ENCODE measurements at regions not wholly inside any gene's neighbourhood (a gene's known extent, or its start where the extent isn't known, plus 50 kb on each side); places are given as distances from the start of the nearest gene placed in this dataset.

- Histone ChIP-seq H3K4me3 (ENCODE audit: low read length) (no peak overlapping the region), H3K9me3 (ENCODE audit: control insufficient read depth, low read length) (no peaks in the 10 kb centered on the region), H3K9ac (ENCODE audit: low read length) (no peak overlapping the region), H3K4me1 (ENCODE audit: control insufficient read depth, insufficient read depth, low read length) (no peaks in the 10 kb centered on the region), H3K36me3 (ENCODE audit: control insufficient read depth, insufficient read depth, low read length, severe bottlenecking) (no peaks in the 10 kb centered on the region), H3K27me3 (replicated peaks; ENCODE audit: control insufficient read depth, insufficient read depth, low read length) (no peaks in the 10 kb centered on the region)
- DNase-seq (ENCODE audit: low read depth) = no peak
Measured at GRCh38 chr4:138826754-138827153, 188.8 kb upstream of the NOCT start.

DNA sequence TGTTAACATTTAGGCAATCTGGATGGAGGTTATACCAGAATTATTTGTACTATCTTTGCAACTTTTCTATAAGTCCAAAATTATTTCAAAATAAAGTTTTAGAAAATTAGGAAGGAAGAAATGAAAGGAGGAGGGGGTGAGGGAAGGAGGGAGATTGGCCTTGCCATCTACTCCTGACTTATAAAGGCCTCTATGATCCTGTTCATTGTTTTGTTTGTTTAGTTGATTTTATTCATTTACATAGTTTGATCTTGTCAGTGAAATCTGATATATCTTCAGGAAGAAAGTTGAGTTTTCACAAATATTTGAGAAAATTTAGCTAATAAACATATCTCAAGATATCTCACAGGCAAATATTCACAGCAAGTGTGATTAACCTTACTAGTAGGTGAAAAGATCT is 189.3 kb upstream of the NOCT start:
- Histone ChIP-seq H3K36me3 (ENCODE audit: control insufficient read depth, insufficient read depth, low read length, severe bottlenecking) (no peaks in the 10 kb centered on the region), H3K27me3 (replicated peaks; ENCODE audit: control insufficient read depth, insufficient read depth, low read length) (no peaks in the 10 kb centered on the region), H3K9me3 (ENCODE audit: control insufficient read depth, low read length) (no peaks in the 10 kb centered on the region), H3K9ac (ENCODE audit: low read length) (no peak overlapping the region), H3K4me3 (ENCODE audit: low read length) (no peak overlapping the region), H3K4me1 (ENCODE audit: control insufficient read depth, insufficient read depth, low read length) (no peaks in the 10 kb centered on the region)
- DNase-seq (ENCODE audit: low read depth) = no peak

DNA sequence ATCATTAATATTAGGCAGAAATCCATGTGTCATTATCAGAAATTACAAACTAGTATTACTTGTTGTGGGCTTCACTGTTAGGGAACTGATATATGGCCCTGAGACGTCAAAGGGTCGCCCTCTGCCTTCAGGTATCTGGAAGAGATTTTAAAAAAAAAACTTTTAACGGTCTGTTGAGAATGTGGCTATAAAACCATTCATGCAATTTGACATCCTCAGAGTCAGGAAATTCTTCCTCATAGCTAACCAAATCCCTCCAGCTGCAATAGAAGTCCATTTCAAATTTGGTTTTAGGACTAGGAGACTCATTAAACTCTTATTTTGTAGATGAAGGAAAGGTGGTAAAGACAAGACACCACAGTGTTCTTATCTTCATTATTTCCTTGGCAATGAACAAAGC is 194.2 kb upstream of the NOCT start:
- H3K4me3 ChIP-seq (ENCODE audit: low read length) = no peak overlapping the region
- no peak for DNase-seq (ENCODE audit: low read depth)
- no peaks in the 10 kb centered on the region for H3K36me3 ChIP-seq (ENCODE audit: control insufficient read depth, insufficient read depth, low read length, severe bottlenecking)
- H3K9ac ChIP-seq (ENCODE audit: low read length) = no peak overlapping the region
- H3K4me1 ChIP-seq (ENCODE audit: control insufficient read depth, insufficient read depth, low read length) = no peaks in the 10 kb centered on the region
- H3K27me3 ChIP-seq (replicated peaks; ENCODE audit: control insufficient read depth, insufficient read depth, low read length) = no peaks in the 10 kb centered on the region
- no peaks in the 10 kb centered on the region for H3K9me3 ChIP-seq (ENCODE audit: control insufficient read depth, low read length)

DNA sequence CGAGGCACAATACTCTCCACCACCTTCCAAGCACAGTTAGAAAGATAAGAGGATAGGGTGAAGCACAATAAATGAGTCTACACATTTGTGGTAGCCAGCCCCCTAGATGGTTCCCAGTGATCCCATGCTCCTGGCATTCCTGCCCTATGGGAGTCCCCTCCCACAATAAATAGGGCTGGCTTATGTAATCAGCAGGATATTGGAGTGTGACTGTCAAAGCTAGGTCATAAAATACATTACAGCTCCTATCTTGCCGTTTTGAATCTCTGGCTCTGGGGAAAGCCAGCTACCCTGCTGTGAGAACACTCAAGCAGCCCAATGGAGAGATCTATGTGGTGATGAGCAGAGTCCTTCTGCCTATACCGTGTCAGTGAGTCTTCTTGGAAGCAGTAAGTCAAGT is 198.7 kb upstream of the NOCT start:
- Histone ChIP-seq H3K9me3 (ENCODE audit: control insufficient read depth, low read length) (no peaks in the 10 kb centered on the region), H3K4me1 (ENCODE audit: control insufficient read depth, insufficient read depth, low read length) (no peaks in the 10 kb centered on the region), H3K9ac (ENCODE audit: low read length) (no peak overlapping the region), H3K27me3 (replicated peaks; ENCODE audit: control insufficient read depth, insufficient read depth, low read length) (no peaks in the 10 kb centered on the region), H3K4me3 (ENCODE audit: low read length) (no peak overlapping the region), H3K36me3 (ENCODE audit: control insufficient read depth, insufficient read depth, low read length, severe bottlenecking) (no peaks in the 10 kb centered on the region)
- no peak for DNase-seq (ENCODE audit: low read depth)

GRCh38 chr4:138815811-138816210 is 199.8 kb upstream of the NOCT start:
- no peaks in the 10 kb centered on the region for H3K9me3 ChIP-seq (ENCODE audit: control insufficient read depth, low read length)
- no peak overlapping the region for H3K4me3 ChIP-seq (ENCODE audit: low read length)
- no peaks in the 10 kb centered on the region for H3K4me1 ChIP-seq (ENCODE audit: control insufficient read depth, insufficient read depth, low read length)
- no peak for DNase-seq (ENCODE audit: low read depth)
- no peaks in the 10 kb centered on the region for H3K36me3 ChIP-seq (ENCODE audit: control insufficient read depth, insufficient read depth, low read length, severe bottlenecking)
- no peaks in the 10 kb centered on the region for H3K27me3 ChIP-seq (replicated peaks; ENCODE audit: control insufficient read depth, insufficient read depth, low read length)
- H3K9ac ChIP-seq (ENCODE audit: low read length) = no peak overlapping the region

DNA sequence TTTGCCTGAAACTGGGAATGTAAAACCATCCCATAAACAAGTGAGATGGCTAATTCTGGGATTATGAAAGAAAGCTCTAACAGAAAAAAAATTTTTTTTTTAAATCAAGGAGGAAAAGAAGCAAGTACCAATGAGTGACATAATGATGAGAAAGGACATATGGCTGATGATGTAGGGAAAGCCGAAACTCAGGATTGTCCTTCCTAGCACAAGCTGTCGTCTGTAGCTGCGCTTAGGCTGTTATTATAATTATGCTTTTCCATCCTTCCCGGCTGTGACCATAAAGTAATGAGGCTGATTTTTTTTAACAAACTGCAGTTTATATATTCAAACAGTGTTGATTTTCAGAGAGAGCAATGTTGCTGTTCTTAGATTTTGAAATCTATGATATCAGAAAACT is 209.8 kb upstream of the NOCT start:
- H3K4me1 ChIP-seq (ENCODE audit: control insufficient read depth, insufficient read depth, low read length) = peaks cover 5% of the 10 kb centered on the region

DNA sequence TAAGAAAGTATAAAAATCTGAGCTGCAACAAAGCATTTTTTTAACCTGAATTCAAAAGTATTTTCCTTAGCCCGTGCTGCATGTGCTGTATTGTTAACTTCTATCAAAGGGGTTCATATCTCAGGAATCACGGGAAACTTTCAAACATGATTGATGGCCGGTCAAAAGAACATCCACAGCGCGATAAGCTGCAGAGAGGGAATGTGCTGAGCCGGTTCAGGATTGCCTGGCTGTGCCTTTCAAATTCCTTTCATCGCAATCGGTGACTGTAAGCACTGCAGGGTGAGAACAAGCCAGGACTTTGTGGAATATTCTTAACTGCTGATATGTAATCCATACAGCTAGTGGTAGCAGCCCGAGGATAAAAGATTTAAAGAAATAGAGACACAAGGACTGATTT is 210.9 kb upstream of the NOCT start:
- H3K4me3 ChIP-seq (ENCODE audit: low read length) = no peak overlapping the region
- peaks cover 5% of the 10 kb centered on the region for H3K4me1 ChIP-seq (ENCODE audit: control insufficient read depth, insufficient read depth, low read length)
- H3K27me3 ChIP-seq (replicated peaks; ENCODE audit: control insufficient read depth, insufficient read depth, low read length) = peaks cover 33% of the 10 kb centered on the region
- no peaks in the 10 kb centered on the region for H3K9me3 ChIP-seq (ENCODE audit: control insufficient read depth, low read length)
- DNase-seq (ENCODE audit: low read depth) = no peak
- no peak overlapping the region for H3K9ac ChIP-seq (ENCODE audit: low read length)
- H3K36me3 ChIP-seq (ENCODE audit: control insufficient read depth, insufficient read depth, low read length, severe bottlenecking) = no peaks in the 10 kb centered on the region

More for the DNA sequence above, 209.8 kb upstream of the NOCT start:
- no peak overlapping the region for H3K9ac ChIP-seq (ENCODE audit: low read length)
- DNase-seq (ENCODE audit: low read depth) = no peak
- peaks cover 29% of the 10 kb centered on the region for H3K27me3 ChIP-seq (replicated peaks; ENCODE audit: control insufficient read depth, insufficient read depth, low read length)
- H3K36me3 ChIP-seq (ENCODE audit: control insufficient read depth, insufficient read depth, low read length, severe bottlenecking) = no peaks in the 10 kb centered on the region
- no peaks in the 10 kb centered on the region for H3K9me3 ChIP-seq (ENCODE audit: control insufficient read depth, low read length)
- H3K4me3 ChIP-seq (ENCODE audit: low read length) = no peak overlapping the region

- H3K4me3 ChIP-seq (ENCODE audit: low read length) = no peak overlapping the region
- no peaks in the 10 kb centered on the region for H3K9me3 ChIP-seq (ENCODE audit: control insufficient read depth, low read length)
- peaks cover 36% of the 10 kb centered on the region for H3K27me3 ChIP-seq (replicated peaks; ENCODE audit: control insufficient read depth, insufficient read depth, low read length)
- peaks cover 5% of the 10 kb centered on the region for H3K4me1 ChIP-seq (ENCODE audit: control insufficient read depth, insufficient read depth, low read length)
- H3K36me3 ChIP-seq (ENCODE audit: control insufficient read depth, insufficient read depth, low read length, severe bottlenecking) = no peaks in the 10 kb centered on the region
- H3K9ac ChIP-seq (ENCODE audit: low read length) = no peak overlapping the region
- no peak for DNase-seq (ENCODE audit: low read depth)
Measured at GRCh38 chr4:138803051-138803450, 212.5 kb upstream of the NOCT start.

- peak; percentile 2 for DNase-seq (ENCODE audit: low read depth)
- H3K9me3 ChIP-seq (ENCODE audit: control insufficient read depth, low read length) = no peaks in the 10 kb centered on the region
- no peak overlapping the region for H3K9ac ChIP-seq (ENCODE audit: low read length)
- H3K27me3 ChIP-seq (replicated peaks; ENCODE audit: control insufficient read depth, insufficient read depth, low read length) = peaks cover 36% of the 10 kb centered on the region
- no peaks in the 10 kb centered on the region for H3K36me3 ChIP-seq (ENCODE audit: control insufficient read depth, insufficient read depth, low read length, severe bottlenecking)
- H3K4me1 ChIP-seq (ENCODE audit: control insufficient read depth, insufficient read depth, low read length) = peaks cover 5% of the 10 kb centered on the region
- no peak overlapping the region for H3K4me3 ChIP-seq (ENCODE audit: low read length)
Measured at GRCh38 chr4:138802499-138802898, 213.1 kb upstream of the NOCT start.

- DNase-seq (ENCODE audit: low read depth) = no peak
- H3K4me1 ChIP-seq (ENCODE audit: control insufficient read depth, insufficient read depth, low read length) = peaks cover 5% of the 10 kb centered on the region
- no peaks in the 10 kb centered on the region for H3K36me3 ChIP-seq (ENCODE audit: control insufficient read depth, insufficient read depth, low read length, severe bottlenecking)
- H3K27me3 ChIP-seq (replicated peaks; ENCODE audit: control insufficient read depth, insufficient read depth, low read length) = peaks cover 28% of the 10 kb centered on the region
- H3K4me3 ChIP-seq (ENCODE audit: low read length) = no peak overlapping the region
- no peaks in the 10 kb centered on the region for H3K9me3 ChIP-seq (ENCODE audit: control insufficient read depth, low read length)
- H3K9ac ChIP-seq (ENCODE audit: low read length) = no peak overlapping the region
Measured at GRCh38 chr4:138800421-138800820, 215.2 kb upstream of the NOCT start.

- peaks cover 12% of the 10 kb centered on the region for H3K27me3 ChIP-seq (replicated peaks; ENCODE audit: control insufficient read depth, insufficient read depth, low read length)
- DNase-seq (ENCODE audit: low read depth) = no peak
- no peaks in the 10 kb centered on the region for H3K4me1 ChIP-seq (ENCODE audit: control insufficient read depth, insufficient read depth, low read length)
- H3K9ac ChIP-seq (ENCODE audit: low read length) = no peak overlapping the region
- H3K9me3 ChIP-seq (ENCODE audit: control insufficient read depth, low read length) = no peaks in the 10 kb centered on the region
- no peak overlapping the region for H3K4me3 ChIP-seq (ENCODE audit: low read length)
- H3K36me3 ChIP-seq (ENCODE audit: control insufficient read depth, insufficient read depth, low read length, severe bottlenecking) = no peaks in the 10 kb centered on the region
Measured at GRCh38 chr4:138798404-138798803, 217.2 kb upstream of the NOCT start.

DNA sequence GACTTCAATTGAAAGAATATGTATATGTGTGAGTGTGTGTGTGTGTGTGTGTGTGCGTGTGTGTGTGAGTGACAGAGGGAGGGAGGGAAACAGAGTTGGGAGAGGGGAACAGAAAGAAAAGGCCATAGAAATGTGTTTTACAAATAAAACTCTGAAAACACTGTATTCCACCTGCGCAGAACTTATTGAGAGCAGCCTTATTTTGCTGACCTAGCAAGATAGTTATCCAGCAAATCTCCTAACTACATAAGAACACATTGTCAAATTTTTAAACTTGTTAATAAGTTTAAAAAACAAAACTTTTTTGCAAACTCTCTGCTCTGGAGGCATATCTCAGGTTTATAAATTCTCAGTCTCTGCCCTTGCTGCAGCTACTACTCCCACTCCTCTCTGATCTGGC is 217.9 kb upstream of the NOCT start:
- Histone ChIP-seq H3K9me3 (ENCODE audit: control insufficient read depth, low read length) (no peaks in the 10 kb centered on the region), H3K27me3 (replicated peaks; ENCODE audit: control insufficient read depth, insufficient read depth, low read length) (peaks cover 7% of the 10 kb centered on the region), H3K9ac (ENCODE audit: low read length) (no peak overlapping the region), H3K36me3 (ENCODE audit: control insufficient read depth, insufficient read depth, low read length, severe bottlenecking) (no peaks in the 10 kb centered on the region), H3K4me1 (ENCODE audit: control insufficient read depth, insufficient read depth, low read length) (no peaks in the 10 kb centered on the region), H3K4me3 (ENCODE audit: low read length) (no peak overlapping the region)
- DNase-seq (ENCODE audit: low read depth) = no peak
